ENCODE measurements at regions not wholly inside any gene's neighbourhood (a gene's known extent, or its start where the extent isn't known, plus 50 kb on each side); places are given as distances from the start of the nearest gene placed in this dataset.

DNA sequence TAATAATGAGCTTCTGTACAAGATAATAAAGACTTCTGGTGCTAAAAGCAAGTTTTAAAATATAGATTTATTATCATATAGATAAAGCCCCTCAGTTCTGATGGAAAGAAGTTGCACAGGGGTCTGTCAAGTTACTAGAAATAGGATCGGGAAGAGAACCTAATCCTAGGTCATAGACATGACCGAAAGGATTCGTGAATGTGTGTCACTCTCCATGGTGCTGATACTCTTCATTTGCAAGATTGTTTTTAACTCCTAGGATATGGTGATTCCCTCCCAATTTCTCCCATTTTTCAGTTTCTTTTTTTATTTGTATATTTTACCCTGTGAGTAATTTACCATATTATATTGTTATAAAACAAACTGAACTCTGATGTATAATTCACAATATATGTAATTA, 58.9 kb upstream of the CTNNA2 start:
- no peak for DNase-seq

DNA sequence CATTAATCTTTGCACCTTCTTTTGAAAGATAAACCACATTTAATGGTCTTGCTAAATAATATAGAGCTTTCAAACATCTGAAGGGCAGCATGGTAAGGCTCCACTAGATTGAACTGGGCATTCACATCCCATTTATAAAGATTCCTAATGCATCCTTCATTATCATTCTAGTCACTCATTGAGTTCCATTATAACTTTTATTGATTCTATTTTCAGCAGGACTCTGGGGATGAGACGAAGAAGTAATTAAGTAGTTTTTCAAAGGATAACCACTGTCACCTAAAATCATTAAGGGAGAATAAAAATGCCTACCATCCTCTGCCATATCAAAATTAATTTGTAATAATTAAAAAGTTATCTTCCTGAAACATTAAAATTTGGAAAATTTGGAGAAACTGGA, 60.2 kb upstream of the CTNNA2 start:
- DNase-seq = no peak

DNA sequence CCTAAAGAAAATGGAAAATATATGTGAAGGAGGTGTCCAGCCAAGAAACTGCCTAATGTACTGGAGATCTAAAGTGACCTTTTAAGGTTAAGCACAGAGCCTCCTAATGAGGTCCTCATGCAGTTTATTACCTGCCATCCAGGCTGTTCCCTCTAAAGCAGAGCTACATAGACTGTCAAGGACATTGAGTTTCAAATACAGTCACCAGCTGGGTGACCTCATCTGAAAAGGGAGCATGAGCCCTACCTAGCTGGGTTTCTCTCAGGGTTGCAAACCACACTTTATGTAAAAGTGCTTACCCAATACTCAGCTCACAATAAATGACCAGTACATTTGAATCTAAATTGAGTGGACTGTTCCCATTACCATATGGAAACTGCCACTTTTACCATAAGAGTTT, 65.4 kb upstream of the CTNNA2 start:
- no peak for DNase-seq

DNA sequence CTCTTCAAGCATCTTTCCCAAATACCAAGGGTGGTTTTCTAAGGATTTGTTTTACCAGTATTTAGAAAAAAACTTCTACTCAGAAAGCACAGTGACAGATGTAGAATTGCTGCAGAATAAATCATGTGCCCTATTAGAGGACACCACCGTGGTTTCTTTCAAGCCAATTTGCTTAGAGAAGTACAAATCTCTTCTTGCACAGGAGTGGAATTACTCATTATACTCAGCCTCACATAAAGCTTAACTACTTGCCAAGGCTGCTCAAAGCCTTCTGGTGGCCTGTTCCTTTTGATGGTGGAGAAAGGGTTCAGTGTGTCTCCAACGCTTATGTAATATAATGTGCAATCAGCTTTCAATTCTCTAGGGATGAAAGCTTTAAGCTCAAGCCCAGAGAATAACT, 66.5 kb upstream of the CTNNA2 start:
- peak in 1 of 56 donors; percentile 4 for DNase-seq

DNA sequence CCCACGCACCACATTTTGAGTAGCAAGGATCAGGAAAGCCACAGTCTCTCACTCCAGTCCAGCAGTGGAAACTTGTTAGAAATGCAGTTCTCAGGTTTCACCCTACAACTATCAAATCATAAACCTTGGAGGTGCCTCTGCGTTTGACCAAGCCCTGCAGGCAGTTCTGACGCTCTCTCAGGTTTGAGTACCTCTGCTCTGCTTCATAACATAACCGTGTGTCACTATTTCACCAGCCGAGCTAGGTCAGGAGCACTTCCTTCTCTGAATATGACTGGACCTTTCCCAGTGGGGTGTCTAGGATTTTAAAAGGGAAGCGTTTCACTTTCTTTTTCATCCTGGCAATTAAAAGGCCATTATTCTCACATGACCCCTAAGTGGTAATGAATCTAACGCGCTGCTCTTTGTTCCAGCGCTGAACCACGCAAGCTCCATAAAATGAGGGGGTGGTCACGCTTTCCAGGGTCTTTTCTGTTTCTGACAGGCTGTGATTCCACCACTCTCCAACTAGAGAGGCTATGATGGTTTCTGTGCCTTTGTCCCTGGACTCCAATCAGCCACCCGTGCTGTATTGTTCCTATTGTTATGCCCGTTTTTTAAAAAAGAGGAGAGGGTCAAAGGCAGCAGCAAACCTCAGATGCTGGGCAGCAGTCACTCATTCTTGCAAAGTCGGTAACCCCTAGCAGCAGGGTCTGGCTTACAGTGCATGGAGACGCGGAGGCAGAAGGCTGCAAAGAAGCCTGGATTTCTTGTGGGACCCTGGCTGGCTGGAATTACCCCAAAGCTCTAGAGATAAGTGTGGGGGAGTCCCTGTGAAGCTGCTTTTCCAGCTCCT, 75.2 kb upstream of the CTNNA2 start:
- no peak for DNase-seq

DNA sequence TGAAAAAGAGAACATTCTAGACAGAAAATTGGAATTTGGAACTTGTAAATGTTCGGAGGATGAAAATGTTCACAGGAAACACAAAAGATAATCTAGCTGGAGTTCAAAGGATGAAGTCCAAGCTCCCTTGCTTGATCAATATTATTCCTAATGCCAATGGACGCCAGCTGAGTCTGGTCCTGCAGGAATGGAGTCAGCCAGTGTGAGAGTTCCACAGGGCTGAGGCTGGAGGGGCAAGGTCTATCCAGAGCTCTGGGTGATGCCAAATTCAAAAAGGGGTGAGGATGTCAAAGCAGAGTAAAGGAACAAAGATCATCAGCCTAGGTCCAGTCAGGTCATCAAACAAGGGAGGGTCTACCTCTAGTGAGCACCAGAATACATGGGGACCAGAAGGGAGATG, 78.5 kb upstream of the CTNNA2 start:
- DNase-seq = no peak

DNA sequence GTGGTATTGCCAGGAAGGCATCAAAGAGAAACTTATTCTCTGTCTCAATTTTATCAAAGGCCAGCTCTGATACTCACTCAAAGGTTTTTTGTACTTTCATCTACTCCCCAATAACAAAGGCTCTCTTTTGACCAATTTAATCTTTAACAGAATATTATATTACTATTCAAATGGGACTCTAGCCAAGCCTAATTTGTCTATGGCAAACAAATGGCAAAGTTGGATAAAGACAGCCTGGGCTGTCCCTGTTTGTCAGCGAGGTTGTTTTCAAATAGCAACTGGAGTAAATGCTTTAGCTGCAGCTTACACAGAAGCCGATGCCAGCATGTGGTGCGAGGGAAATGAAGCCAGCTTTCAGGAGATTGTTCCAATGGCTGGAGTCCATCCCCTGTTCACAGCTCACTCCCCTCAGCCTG, 80.1 kb upstream of the CTNNA2 start:
- peak in 43 of 56 donors; percentile 1 to 67 (median 16) for DNase-seq

DNA sequence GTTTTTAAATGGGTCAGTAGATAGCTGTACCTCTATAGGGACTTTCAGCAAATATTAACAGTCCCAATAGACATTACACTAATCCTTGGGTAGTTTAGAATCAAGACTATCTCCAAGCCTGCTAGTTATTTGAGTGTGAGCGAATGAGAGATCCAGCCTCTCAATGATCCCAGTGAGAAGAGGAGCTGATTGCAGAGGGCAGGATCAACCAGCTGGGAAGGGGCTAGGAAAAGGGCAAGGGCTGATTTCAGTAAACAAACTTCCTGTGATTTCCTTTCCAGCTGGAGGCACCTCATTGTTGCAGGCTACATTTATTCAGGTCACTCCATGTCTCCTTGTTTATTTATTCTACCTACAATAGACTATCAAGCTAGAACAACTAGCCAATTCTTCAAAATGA, 84.1 kb upstream of the CTNNA2 start:
- no peak for DNase-seq

DNA sequence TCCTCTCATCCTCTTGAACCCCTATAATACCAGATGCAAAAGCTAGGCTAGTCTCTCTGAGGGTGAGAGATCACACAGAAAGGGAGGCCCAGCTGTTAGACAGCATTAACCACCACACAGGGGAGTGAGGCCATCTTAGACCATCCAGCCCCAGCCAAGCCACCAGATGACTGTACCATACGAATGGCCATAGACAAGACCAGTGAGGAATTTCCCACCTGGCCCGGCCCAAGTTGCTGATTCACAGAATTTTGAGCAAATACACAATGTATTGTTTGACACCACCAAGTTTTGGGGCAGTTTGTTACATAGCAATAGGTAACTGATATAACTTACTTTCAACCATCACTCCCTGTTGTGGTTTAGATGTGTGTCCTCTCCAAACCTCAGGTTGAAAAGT, 98.2 kb upstream of the CTNNA2 start:
- no peak for DNase-seq

DNA sequence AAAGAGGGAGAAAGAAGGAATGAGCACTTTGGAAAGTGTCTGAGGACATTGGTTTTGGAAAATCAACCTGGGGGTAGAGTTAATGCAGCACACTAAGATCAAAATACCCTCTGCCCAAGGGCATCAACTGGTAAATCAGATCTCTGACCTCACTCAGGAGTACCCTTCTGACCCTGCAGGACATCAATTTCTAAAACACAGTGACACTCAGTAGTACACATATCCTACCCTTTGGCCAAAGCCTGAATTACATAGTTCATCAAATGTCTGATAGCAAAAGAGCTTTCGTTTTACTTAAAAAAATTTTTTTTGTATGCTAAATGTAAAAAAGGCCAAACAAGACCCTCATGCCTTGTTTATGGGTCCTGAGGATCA, 118.4 kb upstream of the CTNNA2 start:
- DNase-seq = no peak

DNA sequence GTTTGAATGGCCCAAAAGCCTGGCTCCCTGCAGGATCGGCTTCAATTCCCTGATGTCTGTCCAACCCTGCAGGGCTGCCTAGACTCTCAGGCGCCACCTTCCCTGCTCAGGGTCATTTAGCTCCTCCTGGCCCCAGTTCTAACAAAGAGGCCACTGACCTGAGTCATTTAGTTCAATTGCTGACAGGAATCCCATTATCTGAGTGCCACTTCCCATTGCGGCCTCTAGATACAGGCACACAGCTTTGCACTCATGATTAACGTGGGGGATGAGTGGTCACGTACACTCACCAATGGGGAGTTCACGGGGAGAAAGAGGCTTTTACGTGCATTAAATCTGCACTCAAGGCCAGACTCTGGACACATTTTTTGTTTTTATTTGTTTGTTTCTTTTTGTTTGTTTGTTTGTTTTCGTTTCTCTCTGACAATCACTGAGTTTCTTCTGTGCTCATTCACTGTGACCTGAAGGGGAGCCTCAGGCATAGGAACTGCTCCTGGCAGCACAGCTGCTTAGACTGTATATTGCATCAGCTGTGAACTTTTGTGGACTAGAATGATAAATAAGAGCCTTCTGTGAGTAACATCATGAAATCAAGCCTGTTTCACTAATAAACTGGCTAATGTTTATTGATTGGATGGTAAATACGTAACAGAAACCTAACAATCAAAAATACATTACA, 118.9 kb upstream of the CTNNA2 start:
- peak in 8 of 56 donors; percentile 5 to 43 (median 16) for DNase-seq

DNA sequence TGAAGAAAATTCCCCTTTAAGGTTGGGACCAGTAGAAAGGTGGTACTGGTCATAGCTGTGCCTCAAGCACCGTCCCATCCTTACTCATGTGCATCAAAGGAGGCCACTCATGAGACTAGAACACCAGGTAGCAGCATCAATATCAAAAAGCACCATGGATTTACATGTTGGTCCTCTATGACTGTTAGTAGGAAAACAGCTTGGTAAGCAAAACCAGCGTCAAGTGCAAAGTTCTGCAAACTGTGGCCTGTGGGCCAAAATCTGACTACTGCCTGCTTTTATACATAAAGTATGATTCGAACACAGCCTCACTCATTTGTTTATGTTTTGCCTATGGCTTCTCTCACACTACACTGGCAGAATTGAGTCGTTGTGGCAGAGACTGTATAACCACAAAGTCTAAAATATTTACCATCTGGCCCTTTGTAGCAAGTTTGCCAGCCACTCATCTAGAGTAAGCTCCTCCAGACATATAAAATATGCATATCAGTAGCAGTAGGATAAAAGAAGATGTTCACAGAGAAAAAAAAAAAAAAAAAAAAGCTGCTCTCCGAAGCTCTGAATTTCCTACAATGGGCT, 119.7 kb upstream of the CTNNA2 start:
- no peak for DNase-seq

DNA sequence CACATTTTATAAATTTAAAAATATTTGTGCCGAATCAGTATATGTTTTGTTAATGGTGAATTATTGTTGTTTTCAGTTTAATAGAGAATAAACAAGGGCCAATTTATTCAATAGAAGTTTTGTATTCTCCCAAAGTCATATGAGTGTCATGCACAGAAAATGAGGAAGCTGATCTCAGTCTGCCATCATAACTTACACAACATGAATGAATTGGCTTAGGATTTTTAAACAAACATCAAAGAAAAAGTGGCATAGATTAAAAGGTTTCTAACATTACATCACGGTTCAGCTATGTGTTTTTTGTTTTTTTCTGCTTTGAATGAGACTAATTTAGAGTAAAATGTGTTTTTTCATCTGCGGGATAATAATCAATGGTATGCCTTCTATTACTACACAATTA, 123.4 kb upstream of the CTNNA2 start:
- no peak for DNase-seq

DNA sequence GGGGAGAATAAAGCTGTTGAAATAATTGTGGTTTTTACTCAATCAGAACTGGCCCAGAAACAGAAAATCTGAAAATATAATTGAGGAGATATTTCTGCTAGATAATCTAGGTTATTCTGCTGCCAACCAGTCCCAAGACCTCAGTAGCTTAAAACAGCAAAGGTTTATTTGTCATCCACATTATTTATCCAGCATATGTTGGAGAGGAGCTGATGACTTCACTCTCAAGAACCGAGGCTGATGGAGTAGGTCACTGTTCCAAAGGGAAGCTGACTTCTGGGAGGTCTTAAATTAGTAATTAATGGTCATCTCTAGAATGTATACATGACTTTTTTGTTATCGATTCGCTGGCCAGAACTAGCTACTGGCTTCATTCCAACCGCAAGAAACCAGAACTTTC, 124.8 kb upstream of the CTNNA2 start:
- DNase-seq = no peak

DNA sequence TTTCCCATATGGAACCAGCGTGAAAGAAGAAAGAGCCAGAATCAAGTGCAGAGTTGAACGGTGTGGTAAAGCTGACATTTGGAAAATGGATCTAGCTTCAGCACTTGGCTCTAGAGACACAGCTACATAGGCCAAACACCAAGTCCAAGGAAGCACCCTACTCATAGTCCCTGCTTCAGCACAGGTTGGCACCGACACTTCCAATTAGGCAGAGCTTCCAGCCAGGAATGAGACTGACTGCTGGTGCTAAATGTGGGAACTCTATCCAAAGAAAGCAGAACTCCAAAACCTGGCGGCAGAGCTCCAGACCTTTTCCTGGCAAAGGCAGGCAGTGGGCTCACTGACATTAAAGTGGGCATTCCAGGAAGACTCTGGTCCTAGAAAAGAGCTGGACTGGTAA, 125.4 kb upstream of the CTNNA2 start:
- peak in 7 of 56 donors; percentile 2 to 29 (median 10) for DNase-seq

DNA sequence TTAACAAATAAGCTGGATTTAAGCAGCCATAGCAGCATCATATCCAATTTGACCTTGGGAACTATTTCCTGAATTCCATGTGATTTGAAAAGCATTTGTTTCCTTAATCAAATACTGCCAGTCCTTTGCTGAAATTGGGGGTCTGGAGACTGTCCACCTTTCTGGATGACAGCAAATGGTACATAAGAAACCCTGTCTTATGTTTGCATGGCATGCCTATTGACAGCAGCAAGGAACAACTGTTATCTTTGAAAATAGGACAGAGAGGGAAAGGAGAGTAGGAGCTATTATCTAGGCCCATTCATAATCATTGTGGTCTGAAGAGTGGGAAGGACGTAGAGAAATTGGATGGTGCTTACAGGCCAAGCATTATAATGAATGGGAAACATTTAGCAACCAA, 129.2 kb upstream of the CTNNA2 start:
- DNase-seq = no peak

DNA sequence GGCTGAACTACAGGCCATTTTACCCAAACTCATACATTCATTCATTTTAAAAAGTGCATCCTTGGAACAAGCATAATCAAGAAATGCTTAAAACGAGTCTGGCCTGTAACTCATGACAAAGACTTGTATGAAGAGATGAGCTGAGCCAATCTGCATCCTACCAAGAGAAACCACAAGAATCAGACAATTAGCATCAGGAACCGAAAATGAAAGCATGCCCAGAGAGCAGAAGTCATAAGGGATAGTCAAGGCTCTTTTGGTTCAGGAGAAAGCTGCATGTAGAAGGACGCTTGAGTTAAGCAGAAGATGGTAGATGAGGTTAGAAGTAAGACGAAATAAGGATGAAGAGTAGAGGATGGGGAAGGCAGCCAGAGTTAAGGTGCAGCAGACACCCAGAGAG, 137.0 kb upstream of the CTNNA2 start:
- no peak for DNase-seq

DNA sequence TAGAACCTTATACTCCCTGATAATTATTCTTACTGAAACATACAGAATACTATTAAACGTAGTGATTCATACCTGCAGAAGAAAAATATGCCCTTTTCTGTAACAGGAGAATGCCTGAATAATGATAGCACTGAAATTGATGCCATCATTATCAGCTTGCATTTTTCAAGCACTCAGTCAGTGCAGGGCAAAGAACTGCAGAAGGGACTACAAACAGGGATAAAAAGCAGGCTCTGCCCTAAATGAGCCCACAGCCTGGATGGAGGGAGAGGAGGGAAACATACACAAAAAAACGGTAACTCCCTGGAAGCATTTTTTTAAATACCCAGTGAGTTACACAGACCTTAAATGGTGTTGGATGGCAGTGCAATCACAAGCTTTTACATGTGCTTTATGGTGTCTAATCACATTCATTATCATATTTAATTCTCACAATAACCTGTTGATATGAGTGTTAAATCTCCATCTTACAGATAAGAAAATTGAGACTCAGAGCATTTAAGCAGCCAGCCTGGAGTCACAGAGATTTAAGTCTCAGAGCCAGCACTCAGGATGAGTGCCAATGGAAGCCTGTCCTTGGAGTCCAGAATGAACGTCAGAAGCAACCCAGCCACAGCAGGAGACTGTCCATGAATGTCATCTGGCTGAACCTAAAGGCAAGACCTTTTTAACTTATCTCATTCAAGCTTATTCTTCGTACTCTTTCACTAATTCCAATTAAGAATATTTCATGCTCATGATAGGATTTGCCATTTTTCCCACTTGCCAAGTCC, 139.3 kb upstream of the CTNNA2 start:
- DNase-seq = peak in 6 of 56 donors; percentile 2 to 14 (median 7)

DNA sequence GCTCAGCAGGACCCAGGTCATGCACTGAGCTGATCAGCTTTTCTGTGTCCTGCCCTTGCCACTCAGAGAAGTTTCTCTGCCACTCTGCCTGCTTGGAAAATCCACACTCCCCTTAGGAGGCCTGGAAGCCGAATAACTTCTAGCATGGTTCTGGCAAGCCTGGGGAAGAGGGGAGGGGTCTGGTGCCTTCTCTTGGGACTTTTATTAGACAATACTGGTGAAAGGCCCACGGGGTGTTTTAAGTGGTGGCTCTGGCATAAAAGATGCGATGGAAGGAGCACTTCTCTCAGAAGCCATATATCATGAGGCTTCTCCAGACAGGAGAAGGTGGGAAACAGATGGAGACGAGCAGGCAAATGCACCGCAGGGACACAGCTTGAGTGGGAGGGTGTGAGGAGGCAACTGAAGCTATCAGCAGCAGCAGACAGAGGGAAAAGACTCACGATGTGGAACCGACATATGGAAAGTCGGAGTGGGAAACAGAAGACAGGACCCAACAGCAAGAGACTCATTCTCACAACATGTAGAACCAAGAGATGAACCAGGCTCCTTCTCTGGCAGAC, 141.8 kb upstream of the CTNNA2 start:
- no peak for DNase-seq

DNA sequence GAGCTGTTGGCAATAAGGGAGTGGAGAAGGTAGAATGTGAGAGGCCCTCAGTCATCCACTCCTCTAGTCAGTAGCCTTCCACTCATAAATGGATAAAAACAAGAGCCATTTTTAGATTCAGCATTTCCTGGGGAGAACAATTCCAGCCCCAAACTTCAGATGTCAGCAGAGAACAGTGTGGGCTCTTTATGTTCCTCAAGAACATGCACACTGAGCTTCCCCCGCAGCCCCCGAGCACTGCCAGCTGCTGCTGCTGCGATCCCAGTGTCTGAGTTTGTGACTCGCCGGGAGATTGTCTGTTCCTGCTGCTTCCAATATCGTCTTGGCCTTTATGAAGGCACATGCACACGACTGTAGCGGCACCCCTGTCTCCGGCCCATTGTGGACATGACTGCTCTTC, 143.7 kb upstream of the CTNNA2 start:
- peak in 16 of 56 donors; percentile 1 to 51 (median 14) for DNase-seq

DNA sequence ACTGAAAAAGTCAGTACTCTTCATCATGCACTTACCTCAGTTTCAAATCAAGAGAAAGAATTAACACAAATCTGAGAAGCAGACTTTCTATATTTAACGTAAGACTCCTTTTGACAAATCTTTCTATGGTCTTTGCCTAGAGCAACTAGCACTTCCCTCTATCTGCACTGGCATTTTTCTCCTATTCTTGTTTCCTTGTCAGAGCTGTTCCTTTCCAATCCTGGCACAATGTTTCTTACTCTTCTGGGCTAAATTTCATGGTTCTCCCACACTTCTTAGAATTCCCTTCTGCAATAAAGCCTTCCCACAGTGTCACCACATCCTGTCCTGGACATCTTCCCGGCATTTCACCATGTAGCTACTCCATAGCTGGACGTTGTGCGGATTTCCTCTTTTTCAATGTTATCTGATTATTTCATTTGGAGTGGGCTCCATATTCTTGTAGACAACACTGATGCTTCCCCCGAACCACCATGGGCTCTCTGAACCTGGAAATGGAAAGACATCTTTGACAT, 144.7 kb upstream of the CTNNA2 start:
- no peak for DNase-seq

All from nucleus accumbens (tissue), 56 donors.